Keratinocyte (primary cell): ENCODE measurements at regions not wholly inside any gene's neighbourhood (a gene's known extent, or its start where the extent isn't known, plus 50 kb on each side); places are given as distances from the start of the nearest gene placed in this dataset.

Experiments used
- EZH2 ChIP-seq: IDR thresholded peaks from one replicate; pipeline ENCODE4 v1.6.1; 2012; ENCODE audit warnings: inconsistent platforms, mild to moderate bottlenecking, low read length, moderate library complexity
- TF ChIP-seq, protein P1 (sequence below), 3 experiments: IDR thresholded peaks in 1 of 3; conservative IDR thresholded peaks in 1 of 3; optimal IDR thresholded peaks in 1 of 3; 2 replicates in 2 of 3; 3 replicates in 1 of 3; pipeline versions ENCODE3 to v1.5.1; 2011; ENCODE audit warnings: low read length in 3 of 3, mild to moderate bottlenecking in 3 of 3, moderate library complexity in 2 of 3, control low read depth in 1 of 3, inconsistent platforms in 1 of 3; ENCODE audit not compliant: insufficient read depth in 2 of 3; ENCODE audit errors: extremely low read depth in 1 of 3

DNA sequence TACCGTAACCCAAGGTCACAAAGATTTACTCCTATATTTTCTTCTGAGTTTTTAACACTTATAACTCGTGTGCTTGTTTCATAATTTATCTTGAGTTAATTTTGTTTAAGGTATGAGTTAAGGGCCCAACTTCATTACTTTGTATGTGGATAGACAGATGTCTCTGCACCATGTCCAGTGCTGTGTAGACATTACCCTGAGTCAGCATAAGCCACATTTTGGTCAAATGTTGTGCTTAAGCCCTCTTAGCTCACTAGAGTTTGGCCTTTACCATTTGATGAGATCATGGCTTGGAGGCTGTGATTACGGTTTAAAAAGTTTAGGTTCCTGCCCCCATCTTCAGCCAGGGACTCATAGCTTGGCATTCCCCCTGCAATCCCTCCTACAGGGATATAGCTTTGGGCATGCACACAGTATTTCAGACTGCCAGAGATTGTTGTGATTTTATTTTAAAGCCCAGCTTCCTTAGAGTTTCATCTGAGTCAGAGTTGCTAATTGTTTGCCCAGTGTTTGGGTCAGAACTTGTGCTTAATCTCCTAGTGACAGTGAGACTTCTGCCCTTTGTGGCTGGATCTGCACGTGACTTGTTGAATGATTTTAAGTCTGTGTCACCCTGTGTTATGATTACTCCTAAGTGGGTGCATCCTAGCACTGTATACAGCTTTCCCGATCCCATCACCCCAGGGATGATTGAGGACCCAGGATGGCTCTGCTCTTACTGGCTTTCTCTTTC lies 393.1 kb downstream of the CNTNAP4 start:
- TF ChIP-seq, protein P1, sequence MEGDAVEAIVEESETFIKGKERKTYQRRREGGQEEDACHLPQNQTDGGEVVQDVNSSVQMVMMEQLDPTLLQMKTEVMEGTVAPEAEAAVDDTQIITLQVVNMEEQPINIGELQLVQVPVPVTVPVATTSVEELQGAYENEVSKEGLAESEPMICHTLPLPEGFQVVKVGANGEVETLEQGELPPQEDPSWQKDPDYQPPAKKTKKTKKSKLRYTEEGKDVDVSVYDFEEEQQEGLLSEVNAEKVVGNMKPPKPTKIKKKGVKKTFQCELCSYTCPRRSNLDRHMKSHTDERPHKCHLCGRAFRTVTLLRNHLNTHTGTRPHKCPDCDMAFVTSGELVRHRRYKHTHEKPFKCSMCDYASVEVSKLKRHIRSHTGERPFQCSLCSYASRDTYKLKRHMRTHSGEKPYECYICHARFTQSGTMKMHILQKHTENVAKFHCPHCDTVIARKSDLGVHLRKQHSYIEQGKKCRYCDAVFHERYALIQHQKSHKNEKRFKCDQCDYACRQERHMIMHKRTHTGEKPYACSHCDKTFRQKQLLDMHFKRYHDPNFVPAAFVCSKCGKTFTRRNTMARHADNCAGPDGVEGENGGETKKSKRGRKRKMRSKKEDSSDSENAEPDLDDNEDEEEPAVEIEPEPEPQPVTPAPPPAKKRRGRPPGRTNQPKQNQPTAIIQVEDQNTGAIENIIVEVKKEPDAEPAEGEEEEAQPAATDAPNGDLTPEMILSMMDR (optimal IDR thresholded peaks at IDR 0.05 in 1 of 3, IDR thresholded peaks at IDR 0.05 in 1 of 3, conservative IDR thresholded peaks at IDR 0.05 in 1 of 3; ENCODE audit: extremely low read depth in 1 of 3, insufficient read depth in 2 of 3, low read length in 3 of 3), result no peak
- TF ChIP-seq EZH2, result no peak
